ENCODE measurements at regions not wholly inside any gene's neighbourhood (a gene's known extent, or its start where the extent isn't known, plus 50 kb on each side); places are given as distances from the start of the nearest gene placed in this dataset.
"Not testable (repeated sequence)": the region's sequence is repeated elsewhere in the genome, so short reads cannot be mapped to it uniquely, and the experiment has no call there.

GRCh38 chr2:224171226-224171625 lies 132.1 kb upstream of the SERPINE2 start:
- H3K27me3 ChIP-seq (ENCODE audit: control insufficient read depth, extremely low read depth, insufficient read depth, low read length): no peaks in the 10 kb centered on the region
- no peaks in the 10 kb centered on the region for H4K20me1 ChIP-seq (ENCODE audit: control insufficient read depth, extremely low read depth, insufficient read depth, low read length)
- H3K79me2 ChIP-seq (ENCODE audit: control insufficient read depth, insufficient read depth, low read length): no peaks in the 10 kb centered on the region
- no peaks in the 10 kb centered on the region for H3K9me3 ChIP-seq (ENCODE audit: control insufficient read depth, low read depth, low read length)
- H3K9ac ChIP-seq (ENCODE audit: control insufficient read depth, extremely low read depth, insufficient read depth, low read length): no peak overlapping the region
- no peaks in the 10 kb centered on the region for H3K36me3 ChIP-seq (ENCODE audit: control insufficient read depth in 2 of 2, extremely low read depth in 1 of 2, insufficient read depth in 2 of 2, low read length in 2 of 2)
- FAIRE-seq (no peak), DNase-seq (ENCODE audit: low read depth, low spot score) (no peak)
- H3K4me3 ChIP-seq (ENCODE audit: control insufficient read depth in 2 of 3, extremely low read depth in 1 of 3, insufficient read depth in 2 of 3, low read depth in 1 of 3, low read length in 3 of 3): no peak overlapping the region
- H3K4me2 ChIP-seq (ENCODE audit: control insufficient read depth, extremely low read depth, insufficient read depth, low read depth, low read length): no peak overlapping the region
- no peaks in the 10 kb centered on the region for H3K9me1 ChIP-seq (ENCODE audit: control insufficient read depth, extremely low read depth, insufficient read depth, low read length)
- dilution Hi-C loops (cut with MboI; ENCODE audit: extremely low pct_ligation_motif_present, low sequenced_read_pairs): no loop called here
- H3K27ac ChIP-seq (ENCODE audit: control insufficient read depth, insufficient read depth, low read length): no peak overlapping the region
- no peak overlapping the region for H2AFZ ChIP-seq (ENCODE audit: control insufficient read depth, low read length)
- peaks cover 3% of the 10 kb centered on the region for H3K4me1 ChIP-seq (ENCODE audit: control insufficient read depth, extremely low read depth, insufficient read depth, low read length)
- TF ChIP-seq EZH2 (IDR thresholded peaks at IDR 0.05; ENCODE audit: low read length): no peak
- no peak for TF ChIP-seq CTCF (optimal IDR thresholded peaks at IDR 0.05 in 1 of 3, IDR thresholded peaks at IDR 0.05 in 1 of 3, conservative IDR thresholded peaks at IDR 0.05 in 1 of 3; ENCODE audit: extremely low read depth in 1 of 3, insufficient read depth in 2 of 3, low read length in 3 of 3)

GRCh38 chr2:224169847-224170246 lies 130.8 kb upstream of the SERPINE2 start:
- FAIRE-seq (no peak), DNase-seq (ENCODE audit: low read depth, low spot score) (no peak)
- Histone ChIP-seq H3K9ac (ENCODE audit: control insufficient read depth, extremely low read depth, insufficient read depth, low read length) (no peak overlapping the region), H3K9me1 (ENCODE audit: control insufficient read depth, extremely low read depth, insufficient read depth, low read length) (no peaks in the 10 kb centered on the region), H3K79me2 (ENCODE audit: control insufficient read depth, insufficient read depth, low read length) (no peaks in the 10 kb centered on the region), H4K20me1 (ENCODE audit: control insufficient read depth, extremely low read depth, insufficient read depth, low read length) (no peaks in the 10 kb centered on the region), H2AFZ (ENCODE audit: control insufficient read depth, low read length) (no peak overlapping the region), H3K27ac (ENCODE audit: control insufficient read depth, insufficient read depth, low read length) (no peak overlapping the region), H3K27me3 (ENCODE audit: control insufficient read depth, extremely low read depth, insufficient read depth, low read length) (no peaks in the 10 kb centered on the region), H3K4me1 (ENCODE audit: control insufficient read depth, extremely low read depth, insufficient read depth, low read length) (peaks cover 8% of the 10 kb centered on the region), H3K36me3 (ENCODE audit: control insufficient read depth in 2 of 2, extremely low read depth in 1 of 2, insufficient read depth in 2 of 2, low read length in 2 of 2) (no peaks in the 10 kb centered on the region), H3K9me3 (ENCODE audit: control insufficient read depth, low read depth, low read length) (no peaks in the 10 kb centered on the region), H3K4me2 (ENCODE audit: control insufficient read depth, extremely low read depth, insufficient read depth, low read depth, low read length) (no peak overlapping the region), H3K4me3 (ENCODE audit: control insufficient read depth in 2 of 3, extremely low read depth in 1 of 3, insufficient read depth in 2 of 3, low read depth in 1 of 3, low read length in 3 of 3) (no peak overlapping the region)
- no peak for TF ChIP-seq EZH2 (IDR thresholded peaks at IDR 0.05; ENCODE audit: low read length)
- TF ChIP-seq CTCF (optimal IDR thresholded peaks at IDR 0.05 in 1 of 3, IDR thresholded peaks at IDR 0.05 in 1 of 3, conservative IDR thresholded peaks at IDR 0.05 in 1 of 3; ENCODE audit: extremely low read depth in 1 of 3, insufficient read depth in 2 of 3, low read length in 3 of 3): no peak
- dilution Hi-C loops (cut with MboI; ENCODE audit: extremely low pct_ligation_motif_present, low sequenced_read_pairs): no loop called here

GRCh38 chr2:224167781-224168180 lies 128.7 kb upstream of the SERPINE2 start:
- H3K36me3 ChIP-seq (ENCODE audit: control insufficient read depth in 2 of 2, extremely low read depth in 1 of 2, insufficient read depth in 2 of 2, low read length in 2 of 2); H3K27ac ChIP-seq (ENCODE audit: control insufficient read depth, insufficient read depth, low read length); H3K27me3 ChIP-seq (ENCODE audit: control insufficient read depth, extremely low read depth, insufficient read depth, low read length); H3K79me2 ChIP-seq (ENCODE audit: control insufficient read depth, insufficient read depth, low read length); H2AFZ ChIP-seq (ENCODE audit: control insufficient read depth, low read length); H3K4me2 ChIP-seq (ENCODE audit: control insufficient read depth, extremely low read depth, insufficient read depth, low read depth, low read length); H3K4me3 ChIP-seq (ENCODE audit: control insufficient read depth in 2 of 3, extremely low read depth in 1 of 3, insufficient read depth in 2 of 3, low read depth in 1 of 3, low read length in 3 of 3); H3K9me1 ChIP-seq (ENCODE audit: control insufficient read depth, extremely low read depth, insufficient read depth, low read length); H3K9ac ChIP-seq (ENCODE audit: control insufficient read depth, extremely low read depth, insufficient read depth, low read length); DNase-seq (ENCODE audit: low read depth, low spot score); dilution Hi-C loops (cut with MboI; ENCODE audit: extremely low pct_ligation_motif_present, low sequenced_read_pairs); H4K20me1 ChIP-seq (ENCODE audit: control insufficient read depth, extremely low read depth, insufficient read depth, low read length); FAIRE-seq; H3K9me3 ChIP-seq (ENCODE audit: control insufficient read depth, low read depth, low read length): not testable (repeated sequence)
- peaks cover 15% of the 10 kb centered on the region for H3K4me1 ChIP-seq (ENCODE audit: control insufficient read depth, extremely low read depth, insufficient read depth, low read length)
